Central memory CD8-positive, alpha-beta T cell (primary cell): ENCODE measurements at regions not wholly inside any gene's neighbourhood (a gene's known extent, or its start where the extent isn't known, plus 50 kb on each side); places are given as distances from the start of the nearest gene placed in this dataset.

Experiments used
- ATAC-seq: fragments of 150-1000 bp; cut with Tn5 transposase; replicated peaks from 2 replicates; pipeline ENCODE4 v1.10.0; 2022; ENCODE audit warnings: mild to moderate bottlenecking, moderate FRiP score, moderate number of reproducible peaks; ENCODE audit not compliant: poor library complexity, severe bottlenecking; ENCODE audit errors: extremely low read depth
- DNase-seq, 2 donors: peaks; one replicate each; pipeline ENCODE4 v3.0.0; 2021; ENCODE audit warnings: low spot score in 2 of 2
- H3K27ac Mint-ChIP-seq: one replicate; pipeline ENCODE4 v1.8.0; 2022; ENCODE audit warnings: low read depth, mild to moderate bottlenecking, moderate library complexity, mixed read lengths
- H3K27me3 Mint-ChIP-seq: one replicate; pipeline ENCODE4 v1.8.0; 2022; ENCODE audit warnings: mixed read lengths
- H3K36me3 Mint-ChIP-seq: one replicate; pipeline ENCODE4 v1.8.0; 2022; ENCODE audit warnings: mild to moderate bottlenecking, moderate library complexity, mixed read lengths; ENCODE audit not compliant: insufficient read depth
- H3K4me1 Mint-ChIP-seq: one replicate; pipeline ENCODE4 v1.8.0; 2022; ENCODE audit warnings: mixed read lengths
- H3K4me3 Mint-ChIP-seq: one replicate; pipeline ENCODE4 v1.8.0; 2022; ENCODE audit warnings: mild to moderate bottlenecking, moderate library complexity, mixed read lengths
- H3K9me3 Mint-ChIP-seq: one replicate; pipeline ENCODE4 v1.8.0; 2022; ENCODE audit warnings: mixed read lengths

DNA sequence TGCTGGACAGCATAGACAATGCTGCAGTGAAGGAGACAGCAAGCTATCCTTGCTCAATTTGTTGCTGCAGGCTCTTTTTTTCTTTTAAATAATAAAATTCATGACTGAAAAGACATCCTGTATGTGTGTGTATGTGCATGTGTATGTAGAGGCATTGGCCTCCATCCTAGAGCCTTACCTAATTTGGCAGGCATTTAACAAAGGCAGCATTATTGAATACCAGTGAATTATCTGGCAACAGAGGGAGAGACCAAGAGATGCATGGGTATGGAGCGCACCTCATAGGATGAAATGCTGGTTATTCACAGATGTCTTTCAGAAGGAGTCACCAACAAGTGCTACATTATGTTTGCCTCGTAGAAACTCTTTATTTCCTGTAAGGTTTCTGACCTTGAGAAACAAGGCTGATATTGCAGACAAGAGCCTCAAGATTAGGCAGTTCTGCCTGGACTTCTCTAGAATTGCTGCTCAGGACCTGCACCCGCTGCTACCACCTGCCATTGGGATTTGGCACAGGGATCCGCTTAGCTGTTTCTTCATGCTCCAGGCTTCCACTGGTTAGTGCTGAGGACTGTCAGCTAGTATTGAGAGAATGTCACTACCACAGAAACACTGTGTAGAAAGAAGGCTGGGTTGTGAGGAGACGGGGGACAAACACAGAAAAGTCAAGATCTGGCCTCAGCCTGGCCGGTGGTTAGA, 247.7 kb upstream of the RFX3 start:
- peaks cover 23% of the 10 kb centered on the region for H3K27me3 Mint-ChIP-seq
- DNase-seq (no peak), ATAC-seq (no peak)
- no peaks in the 10 kb centered on the region for H3K9me3 Mint-ChIP-seq
- no peaks in the 10 kb centered on the region for H3K36me3 Mint-ChIP-seq
- no peak overlapping the region for H3K4me3 Mint-ChIP-seq
- no peak overlapping the region for H3K27ac Mint-ChIP-seq
- H3K4me1 Mint-ChIP-seq: no peaks in the 10 kb centered on the region

DNA sequence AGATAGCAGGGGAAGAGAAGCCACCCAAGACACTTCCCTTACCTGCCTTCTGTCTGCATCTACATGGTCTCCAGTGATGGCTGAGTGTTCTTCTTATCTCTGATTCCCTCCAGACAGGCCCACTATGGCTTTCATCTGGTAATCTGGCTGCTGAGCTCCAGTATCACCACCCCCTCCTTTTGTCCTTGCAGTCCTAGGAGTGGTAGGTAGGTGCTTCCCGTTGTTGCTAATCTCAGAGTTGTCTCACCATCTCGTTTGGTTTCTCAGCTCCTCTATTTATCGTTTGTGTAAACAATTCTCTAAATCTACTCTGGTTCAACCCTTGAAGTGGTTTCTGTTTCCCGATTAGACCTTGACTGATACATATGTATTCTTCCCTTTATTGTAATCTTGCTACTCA, 243.8 kb upstream of the RFX3 start:
- ATAC-seq: no peak
- H3K27ac Mint-ChIP-seq: no peak overlapping the region
- peaks cover 14% of the 10 kb centered on the region for H3K27me3 Mint-ChIP-seq
- no peaks in the 10 kb centered on the region for H3K9me3 Mint-ChIP-seq
- no peaks in the 10 kb centered on the region for H3K4me1 Mint-ChIP-seq
- no peaks in the 10 kb centered on the region for H3K36me3 Mint-ChIP-seq
- H3K4me3 Mint-ChIP-seq: no peak overlapping the region
- no peak for DNase-seq

DNA sequence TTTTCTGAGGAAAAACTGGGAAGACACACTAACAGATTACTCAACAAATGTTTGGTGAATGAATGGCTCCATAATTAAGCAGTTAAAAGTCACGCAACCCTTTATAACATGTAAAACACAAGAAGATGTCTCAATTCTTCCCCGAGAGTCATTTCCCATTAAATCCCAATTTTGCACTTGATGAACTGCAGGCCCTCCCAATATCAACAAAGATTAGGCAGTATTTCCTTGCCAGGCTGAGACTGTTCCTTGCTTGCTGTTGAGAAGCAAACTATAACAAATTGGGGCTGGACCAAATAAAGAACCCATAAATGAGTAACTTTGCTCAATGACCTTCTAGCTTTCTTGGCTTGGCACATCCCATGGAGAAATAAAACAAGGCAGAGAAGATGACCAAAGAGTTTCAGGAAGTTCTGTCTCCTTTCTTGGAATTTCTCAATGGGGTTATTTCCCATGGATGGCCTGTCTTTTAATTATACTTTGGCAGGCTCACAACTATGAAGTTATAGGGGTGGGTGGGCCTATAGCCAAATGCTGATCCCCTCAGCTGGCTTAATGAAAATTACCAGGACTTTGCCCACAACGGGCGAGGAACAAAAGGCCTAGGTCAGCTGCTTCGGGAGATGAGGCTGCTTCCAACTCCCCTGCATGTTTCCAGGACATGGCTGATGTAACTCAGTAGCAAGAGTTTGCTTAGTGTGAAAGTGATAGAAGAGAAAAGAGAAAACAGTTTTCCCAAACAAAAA, 243.1 kb upstream of the RFX3 start:
- Mint-ChIP-seq H3K36me3 (no peaks in the 10 kb centered on the region), H3K27ac (no peak overlapping the region), H3K4me1 (no peaks in the 10 kb centered on the region), H3K9me3 (no peaks in the 10 kb centered on the region), H3K27me3 (peaks cover 14% of the 10 kb centered on the region), H3K4me3 (no peak overlapping the region)
- ATAC-seq: no peak
- no peak for DNase-seq

DNA sequence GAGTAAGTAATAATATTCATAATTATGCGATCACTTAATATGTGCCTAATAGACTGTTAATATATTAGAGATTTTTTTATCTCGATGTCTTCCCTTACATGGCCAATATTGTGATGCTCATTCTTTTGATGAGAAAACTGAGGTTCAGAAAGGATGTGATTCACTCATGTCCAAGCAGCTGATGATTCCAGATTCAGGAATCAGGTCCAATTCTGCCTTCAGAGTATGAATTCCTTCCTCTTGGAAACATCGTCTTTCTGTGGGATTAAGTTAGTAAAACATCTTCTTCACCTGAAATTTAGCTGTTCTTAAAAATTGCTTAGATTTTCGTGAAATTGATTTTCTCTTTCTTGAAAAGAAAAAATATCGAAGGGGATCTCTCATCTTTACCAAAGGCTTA, 242.5 kb upstream of the RFX3 start:
- Mint-ChIP-seq H3K27me3 (peaks cover 14% of the 10 kb centered on the region), H3K4me1 (no peaks in the 10 kb centered on the region)
- no peak for ATAC-seq

DNA sequence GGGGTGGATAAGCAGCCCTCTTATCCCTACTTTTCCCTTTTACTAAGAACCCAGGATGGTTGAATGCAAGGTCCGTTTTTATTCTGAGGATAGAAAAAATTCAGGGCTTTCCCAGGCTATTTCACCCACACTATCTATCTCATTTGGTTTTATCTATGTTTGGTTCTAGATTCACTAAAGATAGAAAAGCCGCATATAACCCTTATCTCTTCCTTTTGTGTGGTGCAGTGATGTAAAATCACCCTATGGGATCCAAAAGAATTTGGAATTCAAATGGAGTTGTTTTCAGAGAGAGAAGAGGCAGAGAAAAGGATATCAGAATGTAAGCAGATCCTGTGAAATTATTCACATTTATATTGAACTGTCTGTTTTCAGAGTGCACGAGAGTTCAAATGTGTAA, 236.3 kb upstream of the RFX3 start:
- Mint-ChIP-seq H3K36me3 (no peaks in the 10 kb centered on the region), H3K27me3 (peaks cover 12% of the 10 kb centered on the region), H3K27ac (no peak overlapping the region), H3K4me1 (peaks cover 10% of the 10 kb centered on the region), H3K9me3 (no peaks in the 10 kb centered on the region), H3K4me3 (no peak overlapping the region)
- ATAC-seq (no peak), DNase-seq (no peak)

More for the DNA sequence above, 242.5 kb upstream of the RFX3 start:
- Mint-ChIP-seq H3K9me3 (no peaks in the 10 kb centered on the region), H3K27ac (no peak overlapping the region), H3K36me3 (no peaks in the 10 kb centered on the region), H3K4me3 (no peak overlapping the region)
- DNase-seq: no peak

DNA sequence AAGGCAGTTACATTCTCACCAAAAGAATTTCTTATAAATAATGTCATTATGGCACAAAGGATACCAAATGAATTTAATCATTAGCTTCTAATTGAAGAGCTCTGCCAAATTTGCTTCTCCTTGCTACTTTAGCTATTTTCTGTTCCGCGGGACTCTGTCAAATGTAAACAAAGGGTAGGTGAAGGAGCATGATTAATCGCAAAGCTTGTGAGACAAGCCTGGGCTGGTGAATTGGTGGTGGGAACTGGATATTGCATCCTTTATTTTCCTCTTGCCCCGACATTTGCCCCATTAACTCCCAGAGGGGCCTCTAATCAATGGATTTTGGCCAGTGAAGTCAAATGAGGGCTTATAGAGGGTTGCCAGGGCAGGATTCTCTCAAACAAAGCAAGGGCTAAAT, 234.2 kb upstream of the RFX3 start:
- H3K4me3 Mint-ChIP-seq: no peak overlapping the region
- H3K9me3 Mint-ChIP-seq: no peaks in the 10 kb centered on the region
- DNase-seq (no peak), ATAC-seq (no peak)
- H3K36me3 Mint-ChIP-seq: no peaks in the 10 kb centered on the region
- no peaks in the 10 kb centered on the region for H3K27me3 Mint-ChIP-seq
- H3K4me1 Mint-ChIP-seq: peaks cover 10% of the 10 kb centered on the region
- no peak overlapping the region for H3K27ac Mint-ChIP-seq

DNA sequence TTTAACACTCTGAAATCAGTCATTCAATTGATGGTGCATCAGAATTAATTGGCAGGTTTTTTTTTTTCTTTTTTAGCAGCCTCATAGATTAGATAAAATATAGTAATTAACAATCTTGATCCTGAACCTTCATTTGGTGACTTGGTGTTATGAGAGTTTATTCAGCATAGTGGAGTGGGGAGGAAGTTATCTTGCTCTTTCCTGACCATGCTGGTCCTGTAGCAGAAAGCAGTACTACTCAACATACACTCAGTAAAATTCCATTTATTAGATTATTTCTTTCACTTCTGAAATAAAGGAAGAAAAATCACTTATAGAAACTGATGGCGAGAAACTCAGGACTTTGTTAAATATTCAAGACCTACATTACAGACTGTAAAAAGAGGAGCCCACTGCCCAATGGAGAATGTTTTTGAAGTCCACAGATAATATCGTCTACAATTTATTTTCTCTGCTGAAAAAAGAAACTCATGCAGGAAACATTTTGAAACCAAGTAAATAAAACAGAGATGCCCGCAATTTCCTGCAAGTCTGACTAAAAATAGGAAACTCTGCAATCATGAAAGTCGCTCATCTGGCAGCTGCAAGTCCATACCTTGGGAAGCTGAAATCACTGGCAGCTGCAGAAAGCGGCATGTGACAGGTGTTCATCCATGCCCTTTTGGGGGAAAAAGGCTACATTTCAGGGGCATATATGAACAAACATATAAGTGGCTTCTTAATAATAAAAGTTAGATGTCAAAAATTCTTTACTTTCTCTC, 233.2 kb upstream of the RFX3 start:
- DNase-seq (no peak), ATAC-seq (no peak)
- Mint-ChIP-seq H3K4me3 (no peak overlapping the region), H3K9me3 (no peaks in the 10 kb centered on the region), H3K27me3 (no peaks in the 10 kb centered on the region), H3K4me1 (peaks cover 10% of the 10 kb centered on the region), H3K27ac (no peak overlapping the region), H3K36me3 (no peaks in the 10 kb centered on the region)

DNA sequence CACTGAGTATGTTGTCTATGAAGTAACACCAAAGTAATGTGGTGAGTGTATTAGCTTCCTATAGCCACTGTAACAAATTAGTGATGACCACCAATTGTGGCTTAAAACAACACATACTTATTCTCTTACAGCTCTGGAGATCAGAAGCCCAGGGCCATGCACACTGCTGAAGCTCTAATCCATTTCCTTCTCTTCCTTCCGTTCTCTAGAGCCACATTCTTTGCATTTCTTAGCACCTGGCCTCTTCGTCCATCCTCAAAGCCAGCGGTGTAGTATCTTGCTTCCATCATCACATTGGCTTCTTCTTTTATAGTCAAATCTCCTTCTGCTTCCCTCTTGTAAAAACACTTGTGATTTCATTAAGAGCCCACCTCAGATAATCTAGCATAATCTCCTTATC, 230.3 kb upstream of the RFX3 start:
- no peak overlapping the region for H3K4me3 Mint-ChIP-seq
- DNase-seq: no peak
- H3K27ac Mint-ChIP-seq: no peak overlapping the region
- no peaks in the 10 kb centered on the region for H3K27me3 Mint-ChIP-seq
- H3K4me1 Mint-ChIP-seq: peaks cover 17% of the 10 kb centered on the region
- no peaks in the 10 kb centered on the region for H3K9me3 Mint-ChIP-seq
- no peaks in the 10 kb centered on the region for H3K36me3 Mint-ChIP-seq
- no peak for ATAC-seq

DNA sequence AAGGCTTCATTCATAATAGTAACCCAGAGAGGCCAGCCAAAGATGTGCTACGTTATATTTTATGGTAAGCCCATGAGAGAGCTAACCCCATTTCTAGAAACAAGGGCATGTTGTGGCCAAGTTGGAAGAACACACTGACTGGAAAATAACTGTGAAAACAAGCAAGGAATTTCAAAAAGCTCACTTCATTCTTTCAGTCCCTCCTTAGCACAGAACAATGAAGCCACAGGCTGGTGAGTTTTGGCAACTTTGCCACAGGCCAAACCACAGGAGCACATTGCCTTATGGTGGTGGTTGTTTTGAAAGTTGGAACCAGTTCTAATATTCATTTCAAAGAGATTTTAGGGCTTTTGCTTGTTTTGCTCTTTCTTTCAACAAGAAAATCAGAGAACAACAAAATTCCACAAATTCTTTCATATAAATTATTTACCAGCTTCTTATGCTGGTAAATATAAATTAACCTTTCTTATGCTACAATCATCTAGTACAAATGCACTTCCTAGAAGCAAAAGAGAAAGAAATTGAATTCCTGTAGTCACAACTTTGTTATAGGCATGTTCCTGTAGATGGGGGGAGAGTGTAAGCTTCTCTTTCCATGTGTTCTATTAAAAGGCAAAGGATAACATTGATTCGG, 225.4 kb upstream of the RFX3 start:
- Mint-ChIP-seq H3K36me3 (peaks cover 1% of the 10 kb centered on the region), H3K9me3 (no peaks in the 10 kb centered on the region), H3K27ac (no peak overlapping the region), H3K4me1 (peaks cover 16% of the 10 kb centered on the region), H3K4me3 (no peak overlapping the region), H3K27me3 (peaks cover 7% of the 10 kb centered on the region)
- DNase-seq (no peak), ATAC-seq (no peak)

DNA sequence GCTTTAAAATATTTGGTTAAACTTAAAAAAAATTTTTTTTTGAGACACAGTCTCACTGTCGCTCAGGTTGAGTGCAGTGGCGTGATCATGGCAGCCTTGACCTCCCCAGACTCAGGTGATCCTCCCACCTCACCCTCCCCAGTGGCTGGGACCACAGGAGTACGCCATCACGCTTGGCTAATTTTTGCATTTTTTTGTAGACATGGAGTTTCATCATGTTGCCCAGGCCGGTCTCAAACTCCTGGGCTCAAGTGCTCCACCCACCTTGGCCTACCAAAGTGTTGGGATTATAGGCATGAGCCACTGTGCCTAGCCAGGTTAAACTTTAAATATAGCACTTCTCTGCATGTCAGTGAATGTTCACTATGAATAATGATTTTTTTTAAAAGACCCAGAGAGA, 224.5 kb upstream of the RFX3 start:
- H3K36me3 Mint-ChIP-seq: peaks cover 1% of the 10 kb centered on the region
- H3K4me1 Mint-ChIP-seq: peaks cover 16% of the 10 kb centered on the region
- no peaks in the 10 kb centered on the region for H3K9me3 Mint-ChIP-seq
- H3K27ac Mint-ChIP-seq: no peak overlapping the region
- H3K27me3 Mint-ChIP-seq: peaks cover 7% of the 10 kb centered on the region
- no peak for DNase-seq
- no peak for ATAC-seq
- H3K4me3 Mint-ChIP-seq: no peak overlapping the region

DNA sequence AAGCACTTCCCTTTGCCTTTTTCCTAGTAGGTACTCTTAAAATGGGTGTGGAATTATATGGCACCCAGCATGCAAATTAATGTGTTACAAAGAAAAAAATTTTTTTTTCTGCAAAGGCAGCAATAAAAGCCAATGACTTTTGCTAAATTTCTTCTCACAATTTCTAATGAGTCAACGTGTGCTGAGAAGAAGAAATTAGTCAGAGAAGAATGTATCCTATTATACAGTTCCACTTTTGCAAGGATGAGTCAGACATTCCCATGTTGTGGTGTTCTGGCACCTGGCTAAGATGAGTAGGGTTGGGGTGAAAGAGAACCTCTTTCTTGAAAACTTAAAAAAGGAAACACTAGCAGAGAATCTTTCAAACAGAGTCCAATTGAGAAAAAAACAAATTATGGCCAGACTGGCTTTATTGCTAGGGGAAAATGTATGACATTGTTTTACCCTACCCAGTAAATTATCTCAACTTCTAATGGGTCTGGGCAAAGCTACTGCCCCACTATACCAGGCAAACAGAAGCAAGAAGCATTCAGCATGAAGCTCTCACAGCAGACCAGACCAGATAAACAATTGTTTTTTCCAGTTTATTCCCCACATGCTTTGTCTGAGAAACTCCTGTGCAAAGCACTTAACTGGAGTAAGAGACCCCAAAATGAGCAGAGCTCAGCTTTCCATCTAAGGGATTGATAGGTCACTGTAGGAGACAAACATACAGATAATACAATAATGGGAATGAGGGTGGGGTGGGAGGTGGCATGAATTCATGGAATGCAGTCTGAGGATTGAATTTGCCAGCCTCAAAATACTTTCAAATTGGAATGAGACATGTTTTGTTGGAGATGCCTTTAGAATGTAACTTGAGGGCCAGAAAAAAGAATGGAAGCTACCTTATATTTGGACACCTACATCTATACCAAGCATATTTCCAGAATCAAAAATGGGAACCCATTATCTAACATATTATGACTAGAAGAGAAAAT, 220.8 kb upstream of the RFX3 start:
- DNase-seq: no peak
- no peak overlapping the region for H3K4me3 Mint-ChIP-seq
- H3K36me3 Mint-ChIP-seq: peaks cover 1% of the 10 kb centered on the region
- no peak overlapping the region for H3K27ac Mint-ChIP-seq
- H3K9me3 Mint-ChIP-seq: no peaks in the 10 kb centered on the region
- peaks cover 13% of the 10 kb centered on the region for H3K4me1 Mint-ChIP-seq
- no peak for ATAC-seq
- peaks cover 17% of the 10 kb centered on the region for H3K27me3 Mint-ChIP-seq
